GM12891 (cell line): ENCODE measurements at regions not wholly inside any gene's neighbourhood (a gene's known extent, or its start where the extent isn't known, plus 50 kb on each side); places are given as distances from the start of the nearest gene placed in this dataset.

Experiments
- DNase-seq: peaks from one replicate; pipeline ENCODE4 v3.0.0; 2011; ENCODE audit warnings: low spot score; ENCODE audit not compliant: insufficient read length
- FAIRE-seq: peaks from 2 replicates; lab custom pipeline; 2011; peaks lifted over from hg19 to GRCh38; lab: Jason Lieb, UNC
- PAX5 ChIP-seq: IDR thresholded peaks from 2 replicates; pipeline ENCODE4 v1.6.1; 2011; ENCODE audit warnings: low read length, moderate library complexity, mild to moderate bottlenecking; ENCODE audit not compliant: insufficient read depth, severe bottlenecking
- POLR2A ChIP-seq: IDR thresholded peaks from 2 replicates; pipeline ENCODE4 v1.6.1; 2011; ENCODE audit warnings: low read depth, low read length, control low read depth
- POLR2AphosphoS5 ChIP-seq: IDR thresholded peaks from 2 replicates; pipeline ENCODE4 v1.6.1; 2011; ENCODE audit warnings: low read depth, low read length, control low read depth
- POU2F2 ChIP-seq: IDR thresholded peaks from 2 replicates; pipeline ENCODE4 v1.6.1; 2011; ENCODE audit warnings: low read depth, mild to moderate bottlenecking, control low read depth, low read length, moderate library complexity
- SPI1 ChIP-seq: IDR thresholded peaks from 2 replicates; pipeline ENCODE4 v1.6.1; 2011; ENCODE audit warnings: low read depth, low read length, control low read depth
- TAF1 ChIP-seq: IDR thresholded peaks from 2 replicates; pipeline ENCODE4 v1.6.1; 2011; ENCODE audit warnings: low read depth, low read length, control low read depth

DNA sequence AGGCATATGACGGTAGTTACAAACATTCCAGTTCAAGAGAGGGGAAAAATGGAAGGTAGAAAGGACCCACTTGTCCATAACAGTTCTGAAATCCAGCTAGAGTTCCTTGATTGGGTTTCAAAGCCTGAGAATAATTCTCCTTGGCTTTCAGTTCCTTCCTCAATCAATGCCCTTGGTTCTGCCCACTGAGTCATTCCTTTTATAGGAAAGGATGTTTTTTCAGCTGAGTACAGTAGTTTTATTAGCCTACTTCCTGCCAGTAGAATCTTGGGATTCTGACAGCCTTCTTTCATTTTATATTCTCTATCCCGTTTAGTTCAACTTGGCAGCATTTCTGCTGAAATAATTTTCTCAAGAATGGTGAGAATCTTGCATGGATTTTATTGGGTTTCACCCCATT lies 386.9 kb upstream of the SMC2 start:
- FAIRE-seq (no peak), DNase-seq (no peak)
- TF ChIP-seq POU2F2 (no peak), TAF1 (no peak), POLR2AphosphoS5 (no peak), PAX5 (no peak)

DNA sequence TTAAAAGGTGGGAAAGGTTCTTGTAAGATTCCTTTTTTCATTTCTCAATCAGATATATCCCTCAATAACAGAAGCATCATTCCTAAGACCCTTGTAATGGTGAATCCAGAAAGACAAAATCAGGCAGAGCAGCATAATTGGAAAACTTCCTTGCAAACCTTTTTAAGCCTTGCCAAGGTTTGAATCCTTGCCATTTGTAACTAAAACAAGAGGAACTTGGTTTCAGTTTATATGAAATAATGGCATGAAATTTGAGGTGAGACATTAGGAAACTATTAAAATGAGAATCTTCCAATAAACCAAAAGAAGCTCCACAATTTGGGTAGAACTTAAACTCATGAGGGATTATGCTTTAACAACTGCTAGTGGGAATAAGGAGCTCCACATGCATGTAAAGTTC lies 384.7 kb upstream of the SMC2 start:
- no peak for DNase-seq
- TF ChIP-seq POU2F2: no peak
- TF ChIP-seq PAX5: no peak
- no peak for TF ChIP-seq SPI1
- TF ChIP-seq TAF1: no peak
- no peak for TF ChIP-seq POLR2AphosphoS5
- no peak for TF ChIP-seq POLR2A
- no peak for FAIRE-seq

DNA sequence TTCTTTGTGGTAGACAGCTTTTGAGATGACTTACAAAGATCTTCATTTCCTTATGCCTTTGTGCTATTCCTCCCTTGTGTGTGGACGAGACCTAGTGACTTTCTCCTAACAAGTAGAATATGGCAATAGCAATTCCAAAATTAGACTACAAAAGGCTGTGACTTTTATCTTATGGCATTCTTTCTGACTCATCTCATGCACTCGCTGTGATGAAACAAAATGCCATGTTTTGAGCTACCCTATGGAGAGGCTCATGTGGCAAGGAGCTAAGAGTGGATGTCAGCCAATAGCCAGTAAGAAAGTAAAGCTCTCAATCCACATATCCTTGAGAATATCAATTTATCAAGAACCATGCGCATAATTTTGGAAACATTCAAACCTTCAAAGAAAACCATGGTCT lies 380.5 kb upstream of the SMC2 start:
- TF ChIP-seq POLR2AphosphoS5 (no peak), SPI1 (no peak), PAX5 (no peak), POLR2A (no peak), POU2F2 (no peak), TAF1 (no peak)

DNA sequence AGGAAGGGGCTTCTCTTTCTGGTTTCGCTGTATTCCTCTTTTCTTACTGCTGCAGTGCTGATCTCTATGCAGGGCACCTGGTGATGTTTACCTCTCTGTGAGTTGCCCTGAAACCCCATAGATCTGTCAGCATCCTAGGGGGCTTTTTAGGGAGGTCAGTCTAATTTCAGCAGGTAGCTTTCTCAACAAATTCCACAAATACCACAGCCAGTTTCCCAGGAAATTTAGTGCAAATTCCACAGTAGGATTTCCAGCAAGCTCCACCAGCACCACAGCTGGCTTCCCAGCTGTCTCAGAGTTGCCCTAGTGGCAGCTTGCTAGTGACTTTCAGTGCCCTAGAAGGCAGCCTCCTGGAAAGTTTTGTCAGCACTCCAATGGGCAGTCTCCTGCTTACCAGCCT lies 379.1 kb upstream of the SMC2 start:
- FAIRE-seq (no peak), DNase-seq (no peak)
- TF ChIP-seq POLR2A (no peak), SPI1 (no peak), POLR2AphosphoS5 (no peak), PAX5 (no peak), POU2F2 (no peak), TAF1 (no peak)

More for the DNA sequence above, 380.5 kb upstream of the SMC2 start:
- DNase-seq (no peak), FAIRE-seq (no peak)

DNA sequence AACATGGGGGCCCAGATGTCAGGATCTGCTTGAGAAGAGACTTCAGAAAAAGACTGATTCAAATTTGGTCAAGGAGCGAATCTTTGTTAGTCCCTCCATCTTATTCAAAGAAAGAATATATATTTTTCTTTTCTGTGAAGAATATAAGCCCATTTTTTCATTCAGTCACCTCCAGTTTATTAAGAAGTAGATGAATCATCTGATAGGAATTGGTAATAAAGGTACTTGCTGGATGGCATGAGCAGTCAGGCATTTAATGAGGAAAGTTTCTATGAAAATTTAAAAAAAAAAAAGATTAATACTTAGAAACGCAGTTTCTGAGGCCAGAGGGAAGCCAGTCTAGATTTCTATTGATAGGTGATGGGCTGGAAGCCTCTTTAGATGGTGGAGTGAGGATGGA lies 373.1 kb upstream of the SMC2 start:
- DNase-seq: no peak
- TF ChIP-seq PAX5 (no peak), TAF1 (no peak), POLR2AphosphoS5 (no peak), POU2F2 (no peak), SPI1 (no peak), POLR2A (no peak)
- no peak for FAIRE-seq

DNA sequence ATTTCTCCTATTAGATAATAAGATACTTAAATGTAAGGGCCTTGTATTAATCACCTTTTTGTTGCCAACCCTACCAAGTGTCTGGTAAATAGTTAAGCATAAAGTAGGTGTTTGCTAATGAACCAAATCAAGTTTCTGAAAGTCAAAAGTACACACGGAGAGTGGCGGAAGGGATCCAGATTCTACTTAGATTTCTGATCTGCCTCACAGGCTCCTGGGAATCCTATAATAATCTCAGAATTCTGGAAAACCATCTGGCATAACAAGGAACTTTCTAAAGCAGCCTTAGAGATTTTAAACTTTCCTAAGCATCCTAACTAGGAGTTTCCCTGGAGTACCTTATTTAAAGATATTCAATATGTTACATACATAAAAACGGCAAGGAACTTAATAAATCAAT lies 363.2 kb upstream of the SMC2 start:
- FAIRE-seq (no peak), DNase-seq (no peak)
- TF ChIP-seq PAX5 (no peak), SPI1 (no peak), POU2F2 (no peak), POLR2A (no peak), TAF1 (no peak), POLR2AphosphoS5 (no peak)

DNA sequence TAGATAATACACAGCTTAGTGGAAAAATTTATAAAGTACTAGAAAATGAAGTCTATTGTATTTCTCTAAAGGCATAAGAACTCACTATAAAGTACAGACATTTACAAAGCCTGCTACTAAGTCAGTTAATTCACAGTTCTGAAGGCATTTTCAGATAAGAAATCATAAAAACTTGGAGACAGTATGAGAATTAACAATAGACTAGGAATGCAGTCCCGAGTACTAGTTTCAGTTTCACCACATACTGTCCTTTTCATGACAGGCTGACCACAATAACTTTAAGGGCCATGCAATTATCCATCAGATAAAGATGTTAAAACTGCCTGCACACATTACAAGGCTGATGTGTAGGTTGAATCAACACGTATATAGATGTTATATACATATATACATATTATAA lies 362.6 kb upstream of the SMC2 start:
- no peak for FAIRE-seq
- no peak for TF ChIP-seq POLR2A
- TF ChIP-seq TAF1: no peak
- TF ChIP-seq SPI1: no peak
- no peak for TF ChIP-seq POU2F2
- TF ChIP-seq PAX5: no peak
- no peak for TF ChIP-seq POLR2AphosphoS5
- DNase-seq: no peak

DNA sequence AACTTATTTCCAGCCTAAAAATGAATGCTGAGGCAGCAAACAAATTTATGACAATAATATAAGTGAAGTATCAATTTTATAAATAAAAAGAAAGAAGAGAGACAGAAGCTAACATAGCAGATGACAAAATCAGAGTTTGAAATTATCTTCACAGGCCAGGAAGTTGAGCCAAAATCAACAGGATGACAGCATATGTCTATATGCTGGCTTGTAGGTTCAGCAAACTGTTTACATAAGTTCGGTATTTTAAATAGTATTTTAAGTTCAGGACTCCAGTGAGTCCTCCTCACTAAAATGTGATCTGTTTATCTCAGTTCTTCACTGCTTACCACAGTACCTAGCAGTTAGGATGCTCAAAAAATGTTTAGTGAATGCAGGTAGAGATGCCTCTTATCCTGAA lies 359.6 kb upstream of the SMC2 start:
- FAIRE-seq: no peak
- TF ChIP-seq POU2F2 (no peak), POLR2AphosphoS5 (no peak), PAX5 (no peak), TAF1 (no peak), SPI1 (no peak), POLR2A (no peak)
- DNase-seq: no peak

DNA sequence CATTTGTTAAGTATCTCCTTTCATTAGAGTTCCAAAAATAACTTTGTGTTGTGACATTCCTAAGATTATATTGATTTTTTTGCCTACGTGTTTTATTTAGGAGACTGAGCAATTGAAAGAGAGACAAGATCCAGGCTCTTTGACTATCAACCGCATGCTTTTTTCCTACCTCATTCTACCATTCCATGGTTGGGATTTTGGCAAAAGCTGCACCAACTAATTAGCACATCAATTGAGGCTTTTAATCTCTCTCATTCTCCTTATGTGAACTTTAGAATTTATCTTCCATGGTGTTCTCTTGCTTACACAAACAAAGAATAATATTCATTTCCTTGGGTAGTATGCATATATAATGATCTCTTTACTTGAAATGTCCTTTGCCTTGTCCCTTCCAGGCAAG lies 338.7 kb upstream of the SMC2 start:
- no peak for DNase-seq
- FAIRE-seq: no peak
- TF ChIP-seq POU2F2: no peak
- no peak for TF ChIP-seq PAX5

DNA sequence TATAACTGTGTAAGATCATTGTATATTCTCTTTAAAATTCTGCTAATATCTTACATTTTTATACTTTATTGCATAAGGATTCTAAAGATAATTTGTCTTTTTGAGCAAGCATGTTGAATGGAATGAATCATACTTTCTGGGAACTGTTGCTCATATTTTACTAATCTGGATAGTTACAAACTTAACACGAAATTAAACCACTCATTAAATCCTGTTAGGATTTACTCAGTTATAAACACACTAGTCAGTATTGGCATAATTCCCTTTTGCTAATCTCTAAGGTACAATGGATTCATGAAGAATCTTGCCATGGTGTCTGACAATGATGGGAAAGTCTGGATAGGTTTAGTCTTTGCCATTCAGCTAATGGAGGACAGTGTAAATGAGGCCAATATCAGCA lies 338.1 kb upstream of the SMC2 start:
- DNase-seq (no peak), FAIRE-seq (no peak)
- no peak for TF ChIP-seq SPI1
- TF ChIP-seq POU2F2: no peak
- TF ChIP-seq POLR2A: no peak
- TF ChIP-seq POLR2AphosphoS5: no peak
- TF ChIP-seq PAX5: no peak
- TF ChIP-seq TAF1: no peak
